SK-N-SH (cell line): ENCODE measurements at regions not wholly inside any gene's neighbourhood (a gene's known extent, or its start where the extent isn't known, plus 50 kb on each side); places are given as distances from the start of the nearest gene placed in this dataset.

Source experiments
- CTCF ChIA-PET: fragments of 300-600, 350-600 bp; formaldehyde crosslinking; extraction: SDS; loops from one replicate; lab custom pipeline; 2021; lab: Yijun Ruan, JAX
- POLR2A ChIA-PET: fragments of 350-600 bp; sonication (Branson Sonifier 250); formaldehyde crosslinking; extraction: SDS; loops from one replicate; lab custom pipeline; 2020; ENCODE audit warnings: antibody characterized with exemption, inconsistent platforms; lab: Yijun Ruan, JAX
- DNase-seq: peaks from one replicate; pipeline ENCODE4 v3.0.0; 2012
- H2AFZ ChIP-seq: fragments of 200-600 bp; sonication (generic); 2 replicates; pipeline ENCODE4 v1.8.1; 2016; ENCODE audit warnings: antibody characterized with exemption, mild to moderate bottlenecking, low read depth
- H3F3A ChIP-seq: fragments of 200-600 bp; sonication (generic); replicated peaks from 2 replicates; pipeline ENCODE3; 2016; ENCODE audit warnings: antibody characterized with exemption, mild to moderate bottlenecking; ENCODE audit not compliant: insufficient read depth
- H3K27ac ChIP-seq, 2 experiments: fragments of 200-500 bp in 1 of 2; fragments of 200-600 bp in 1 of 2; sonication (Bioruptor generic) in 1 of 2; sonication (generic), shearing (Covaris generic) in 1 of 2; 2 replicates each; pipeline versions ENCODE4 v1.5.1 to v1.6.1; 2014 to 2016; ENCODE audit warnings: low read depth in 2 of 2, inconsistent platforms in 1 of 2, low read length in 1 of 2, mild to moderate bottlenecking in 1 of 2, mixed read lengths in 1 of 2
- H3K27me3 ChIP-seq: fragments of 200-600 bp; sonication (generic), shearing (Covaris generic); 2 replicates; pipeline ENCODE4 v1.6.1; 2016; ENCODE audit warnings: mixed run types; ENCODE audit not compliant: insufficient read depth
- H3K36me3 ChIP-seq, 2 experiments: fragments of 200-500 bp in 1 of 2; fragments of 200-600 bp in 1 of 2; sonication (Bioruptor generic) in 1 of 2; sonication (generic) in 1 of 2; replicated peaks in 1 of 2; 2 replicates each; pipeline versions ENCODE3 to v1.5.1; 2014 to 2016; ENCODE audit warnings: low read length in 1 of 2, mild to moderate bottlenecking in 1 of 2; ENCODE audit not compliant: insufficient read depth in 2 of 2, control insufficient read depth in 1 of 2
- H3K4me1 ChIP-seq, 2 experiments: fragments of 200-500 bp in 1 of 2; fragments of 200-600 bp in 1 of 2; sonication (Bioruptor generic) in 1 of 2; sonication (generic), shearing (Covaris generic) in 1 of 2; 2 replicates each; pipeline versions ENCODE4 v1.5.1 to v1.6.1; 2014 to 2016; ENCODE audit warnings: low read depth in 1 of 2, low read length in 1 of 2, mixed run types in 1 of 2; ENCODE audit not compliant: insufficient read depth in 2 of 2, control insufficient read depth in 1 of 2
- H3K4me2 ChIP-seq: fragments of 200-600 bp; sonication (generic), shearing (Covaris generic); 2 replicates; pipeline ENCODE4 v1.6.1; 2017; ENCODE audit warnings: mixed run types
- H3K4me3 ChIP-seq, 2 experiments: fragments of 200-500 bp in 1 of 2; fragments of 200-600 bp in 1 of 2; sonication (Bioruptor generic) in 1 of 2; sonication (generic), shearing (Covaris generic) in 1 of 2; 2 replicates each; pipeline versions ENCODE4 v1.5.1 to v1.8.1; 2014 to 2016; ENCODE audit warnings: low read depth in 2 of 2, inconsistent platforms in 1 of 2, low read length in 1 of 2, mild to moderate bottlenecking in 1 of 2, mixed read lengths in 1 of 2, moderate library complexity in 1 of 2
- H3K79me2 ChIP-seq: fragments of 200-600 bp; sonication (generic); 2 replicates; pipeline ENCODE4 v1.8.1; 2017; ENCODE audit warnings: mild to moderate bottlenecking; ENCODE audit not compliant: insufficient read depth
- H3K9ac ChIP-seq: fragments of 200-600 bp; sonication (generic); 2 replicates; pipeline ENCODE4 v1.6.1; 2017; ENCODE audit warnings: mixed run types
- H3K9me2 ChIP-seq: fragments of 200-600 bp; sonication (generic); 2 replicates; pipeline ENCODE4 v1.6.1; 2017; ENCODE audit warnings: mixed run types
- H3K9me3 ChIP-seq: fragments of 200-600 bp; sonication (generic); 2 replicates; pipeline ENCODE4 v1.6.1; 2017; ENCODE audit warnings: mixed run types, mild to moderate bottlenecking, moderate library complexity
- H4K20me1 ChIP-seq: fragments of 200-600 bp; sonication (generic); 2 replicates; pipeline ENCODE4 v1.6.1; 2017; ENCODE audit warnings: mild to moderate bottlenecking, mixed run types; ENCODE audit not compliant: insufficient read depth
- EZH2phosphoT487 ChIP-seq: fragments of 200-600 bp; sonication (generic); IDR thresholded peaks from 2 replicates; pipeline ENCODE4 v1.6.1; 2017; ENCODE audit warnings: low read depth, mixed run types, mild to moderate bottlenecking, antibody characterized with exemption, moderate library complexity, borderline replicate concordance
- FOSL2 ChIP-seq: IDR thresholded peaks from 2 replicates; pipeline ENCODE4 v1.4.0; 2012; ENCODE audit warnings: low read depth, mild to moderate bottlenecking, moderate library complexity, borderline replicate concordance
- FOXJ3 ChIP-seq: sonication (generic); formaldehyde crosslinking; IDR thresholded peaks from 2 replicates; pipeline ENCODE4 v1.5.1; 2020; ENCODE audit warnings: mild to moderate bottlenecking, missing genetic modification reagents
- IRF3 ChIP-seq: fragments of 150-350 bp; IDR thresholded peaks from 2 replicates; pipeline ENCODE4 v1.6.1; 2016; ENCODE audit warnings: mild to moderate bottlenecking, low read depth, low read length
- JUND ChIP-seq: IDR thresholded peaks from 2 replicates; pipeline ENCODE4 v1.4.0; 2012
- NFIC ChIP-seq: IDR thresholded peaks from 2 replicates; pipeline ENCODE4 v1.4.0; 2012; ENCODE audit warnings: borderline replicate concordance
- NRF1 ChIP-seq: IDR thresholded peaks from 2 replicates; pipeline ENCODE4 v1.6.1; 2012; ENCODE audit warnings: low read depth, mild to moderate bottlenecking, low read length
- POLR2AphosphoS5 ChIP-seq: IDR thresholded peaks from 2 replicates; pipeline ENCODE4 v1.6.1; 2012; ENCODE audit warnings: low read depth, low read length
- SMC3 ChIP-seq: IDR thresholded peaks from 2 replicates; pipeline ENCODE4 v1.6.1; 2012; ENCODE audit warnings: low read depth, low read length, improper control_type of control experiment
- TCF12 ChIP-seq: IDR thresholded peaks from 2 replicates; pipeline ENCODE4 v1.4.0; 2012
- TEAD4 ChIP-seq: IDR thresholded peaks from 2 replicates; pipeline ENCODE4 v1.4.0; 2012; ENCODE audit warnings: mild to moderate bottlenecking, borderline replicate concordance; ENCODE audit not compliant: insufficient read depth
- USF1 ChIP-seq: IDR thresholded peaks from 2 replicates; pipeline ENCODE4 v1.4.0; 2012; ENCODE audit warnings: low read depth, borderline replicate concordance
- USF2 ChIP-seq: fragments of 150-350 bp; IDR thresholded peaks from 2 replicates; pipeline ENCODE4 v1.6.1; 2017; ENCODE audit warnings: antibody characterized with exemption, low read length, low read depth, borderline replicate concordance
- WGBS: methylation state at CpG from one replicate; pipeline ENCODE4 v1.1.6; 2017; ENCODE audit warnings: low lambda C conversion rate; 5-methylcytosine and 5-hydroxymethylcytosine counted together
- TF ChIP-seq, protein P1 (sequence below): IDR thresholded peaks from 2 replicates; pipeline ENCODE4 v1.4.0; 2012; ENCODE audit warnings: low read depth, borderline replicate concordance
- TF ChIP-seq, protein P2 (sequence below): IDR thresholded peaks from 2 replicates; pipeline ENCODE4; 2012

- peaks cover 44% of the 10 kb centered on the region for H3K79me2 ChIP-seq
- DNase-seq, result no peak
Measured at GRCh38 chr13:74052402-74052928, 81.7 kb downstream of the KLF12 start.

DNA sequence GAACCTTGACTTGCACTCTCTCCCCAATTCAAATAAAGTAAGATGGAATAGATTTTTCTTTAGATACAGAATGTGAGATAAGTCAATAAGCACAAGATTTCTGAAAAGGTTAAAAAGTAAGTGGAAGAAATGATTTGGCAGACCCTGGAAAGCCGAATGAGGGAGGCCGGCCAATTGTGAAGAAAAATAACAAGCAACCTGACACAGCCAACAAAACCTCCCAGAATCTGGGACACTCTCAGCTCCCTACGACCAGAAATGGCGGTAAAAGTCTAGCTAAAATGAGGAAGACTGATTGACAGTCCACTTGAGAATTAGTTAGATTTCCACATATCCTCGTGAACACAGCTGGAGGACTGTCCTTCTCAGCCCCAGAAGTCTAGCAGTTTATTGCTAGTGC, 85.4 kb downstream of the KLF12 start:
- Histone ChIP-seq H3K27ac (no peak overlapping the region), H3K9ac (no peak overlapping the region), H3K79me2 (peaks cover 53% of the 10 kb centered on the region), H3K9me3 (no peaks in the 10 kb centered on the region), H3F3A (no peaks in the 10 kb centered on the region), H3K4me2 (no peak overlapping the region), H3K27me3 (no peaks in the 10 kb centered on the region), H3K4me3 (no peak overlapping the region), H2AFZ (no peak overlapping the region), H3K36me3 (no peaks in the 10 kb centered on the region), H3K4me1 (peaks cover 0 to 3% of the 10 kb centered on the region in 2 experiments; a peak in 2 of 4 replicates), H4K20me1 (peaks cover 14% of the 10 kb centered on the region), H3K9me2 (no peaks in the 10 kb centered on the region)
- 87% methylated on average over 5 of the region's 5 CpGs for WGBS
- CTCF ChIA-PET, result interaction anchor here (1.4 kb wide), 1 partner anchor 238 kb away, joined by 5 read pairs; no protein-coding TSS in a partner anchor
- POLR2A ChIA-PET, result no interaction called here
- TF ChIP-seq TCF12 (no peak), USF2 (no peak), USF1 (no peak), SMC3 (no peak), NRF1 (no peak), JUND (no peak), TEAD4 (no peak), FOXJ3 (CRISPR knock-in tag) (no peak), IRF3 (no peak), FOSL2 (no peak), POLR2AphosphoS5 (no peak)
- TF ChIP-seq, protein P1, sequence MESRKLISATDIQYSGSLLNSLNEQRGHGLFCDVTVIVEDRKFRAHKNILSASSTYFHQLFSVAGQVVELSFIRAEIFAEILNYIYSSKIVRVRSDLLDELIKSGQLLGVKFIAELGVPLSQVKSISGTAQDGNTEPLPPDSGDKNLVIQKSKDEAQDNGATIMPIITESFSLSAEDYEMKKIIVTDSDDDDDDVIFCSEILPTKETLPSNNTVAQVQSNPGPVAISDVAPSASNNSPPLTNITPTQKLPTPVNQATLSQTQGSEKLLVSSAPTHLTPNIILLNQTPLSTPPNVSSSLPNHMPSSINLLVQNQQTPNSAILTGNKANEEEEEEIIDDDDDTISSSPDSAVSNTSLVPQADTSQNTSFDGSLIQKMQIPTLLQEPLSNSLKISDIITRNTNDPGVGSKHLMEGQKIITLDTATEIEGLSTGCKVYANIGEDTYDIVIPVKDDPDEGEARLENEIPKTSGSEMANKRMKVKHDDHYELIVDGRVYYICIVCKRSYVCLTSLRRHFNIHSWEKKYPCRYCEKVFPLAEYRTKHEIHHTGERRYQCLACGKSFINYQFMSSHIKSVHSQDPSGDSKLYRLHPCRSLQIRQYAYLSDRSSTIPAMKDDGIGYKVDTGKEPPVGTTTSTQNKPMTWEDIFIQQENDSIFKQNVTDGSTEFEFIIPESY, result no peak
- TF ChIP-seq, protein P2, sequence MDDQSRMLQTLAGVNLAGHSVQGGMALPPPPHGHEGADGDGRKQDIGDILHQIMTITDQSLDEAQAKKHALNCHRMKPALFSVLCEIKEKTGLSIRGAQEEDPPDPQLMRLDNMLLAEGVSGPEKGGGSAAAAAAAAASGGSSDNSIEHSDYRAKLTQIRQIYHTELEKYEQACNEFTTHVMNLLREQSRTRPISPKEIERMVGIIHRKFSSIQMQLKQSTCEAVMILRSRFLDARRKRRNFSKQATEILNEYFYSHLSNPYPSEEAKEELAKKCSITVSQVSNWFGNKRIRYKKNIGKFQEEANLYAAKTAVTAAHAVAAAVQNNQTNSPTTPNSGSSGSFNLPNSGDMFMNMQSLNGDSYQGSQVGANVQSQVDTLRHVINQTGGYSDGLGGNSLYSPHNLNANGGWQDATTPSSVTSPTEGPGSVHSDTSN, result no peak
- no peak for DNase-seq

More at GRCh38 chr13:74052402-74052928, 81.7 kb downstream of the KLF12 start:
- 98% methylated on average over 5 of the region's 5 CpGs for WGBS
- Histone ChIP-seq H3K4me2 (no peak overlapping the region), H3K36me3 (peaks cover 0 to 3% of the 10 kb centered on the region in 2 experiments), H4K20me1 (peaks cover 7% of the 10 kb centered on the region), H3K9me2 (no peaks in the 10 kb centered on the region), H3K4me3 (no peak overlapping the region), H3K27ac (no peak overlapping the region), H3F3A (no peaks in the 10 kb centered on the region), H2AFZ (no peak overlapping the region), H3K27me3 (no peaks in the 10 kb centered on the region), H3K9ac (no peak overlapping the region), H3K9me3 (no peaks in the 10 kb centered on the region), H3K4me1 (peaks cover 6 to 8% of the 10 kb centered on the region in 2 experiments; a peak in 2 of 4 replicates)
- ChIA-PET POLR2A (no interaction called here), CTCF (no interaction called here)
- TF ChIP-seq TEAD4 (no peak), FOXJ3 (CRISPR knock-in tag) (no peak), IRF3 (no peak), EZH2phosphoT487 (no peak), NFIC (no peak), TCF12 (no peak), JUND (no peak), POLR2AphosphoS5 (no peak)
